PFSK-1 (cell line): ENCODE measurements at regions not wholly inside any gene's neighbourhood (a gene's known extent, or its start where the extent isn't known, plus 50 kb on each side); places are given as distances from the start of the nearest gene placed in this dataset.

Experiments used
- FOXP2 ChIP-seq: optimal IDR thresholded peaks from 2 replicates; pipeline ENCODE3; 2011; ENCODE audit warnings: borderline replicate concordance, control low read depth, inconsistent platforms; ENCODE audit not compliant: insufficient read depth; ENCODE audit errors: extremely low read length, extremely low read depth
- POLR2AphosphoS5 ChIP-seq: IDR thresholded peaks from 2 replicates; pipeline ENCODE4 v1.6.1; 2012; ENCODE audit warnings: low read depth, mild to moderate bottlenecking, control low read depth, low read length, moderate library complexity
- REST ChIP-seq, 2 experiments: IDR thresholded peaks; 2 replicates each; pipeline versions ENCODE4 v1.6.1 to v1.8.0; 2011 to 2012; ENCODE audit warnings: low read depth in 2 of 2, low read length in 2 of 2, control low read depth in 1 of 2, inconsistent platforms in 1 of 2, mild to moderate bottlenecking in 1 of 2, moderate library complexity in 1 of 2; ENCODE audit not compliant: insufficient read depth in 1 of 2
- SIN3A ChIP-seq: IDR thresholded peaks from 2 replicates; pipeline ENCODE4 v1.6.1; 2012; ENCODE audit warnings: mild to moderate bottlenecking, low read length, moderate library complexity, borderline replicate concordance; ENCODE audit not compliant: insufficient read depth
- TAF1 ChIP-seq: IDR thresholded peaks from 2 replicates; pipeline ENCODE4 v1.6.1; 2012; ENCODE audit warnings: low read length, control low read depth, borderline replicate concordance; ENCODE audit not compliant: insufficient read depth

DNA sequence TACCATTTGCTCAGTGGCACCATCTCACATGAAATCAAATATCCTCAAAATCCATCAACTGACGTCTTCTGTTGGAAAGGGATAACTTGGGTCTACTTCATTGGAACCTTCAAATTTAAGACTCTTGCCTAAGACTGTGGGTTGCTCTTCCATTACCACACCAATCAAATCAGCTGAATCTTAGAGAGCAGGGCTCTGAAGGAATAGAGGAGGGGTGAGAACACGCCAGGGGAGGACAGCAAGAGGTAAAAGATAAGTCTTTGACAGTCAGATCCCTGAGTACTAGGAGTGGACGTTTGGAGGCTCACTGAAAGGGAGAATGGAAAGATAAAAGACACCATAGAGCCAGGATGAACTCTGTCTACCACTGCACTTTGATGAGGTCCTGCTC is 107.5 kb downstream of the CCDC71L start:
- TF ChIP-seq TAF1 (no peak), FOXP2 (no peak), REST (IDR thresholded peaks at IDR 0.05; ENCODE audit: insufficient read depth in 1 of 2, low read depth in 2 of 2, low read length in 2 of 2) (no peak), SIN3A (no peak), POLR2AphosphoS5 (no peak)

DNA sequence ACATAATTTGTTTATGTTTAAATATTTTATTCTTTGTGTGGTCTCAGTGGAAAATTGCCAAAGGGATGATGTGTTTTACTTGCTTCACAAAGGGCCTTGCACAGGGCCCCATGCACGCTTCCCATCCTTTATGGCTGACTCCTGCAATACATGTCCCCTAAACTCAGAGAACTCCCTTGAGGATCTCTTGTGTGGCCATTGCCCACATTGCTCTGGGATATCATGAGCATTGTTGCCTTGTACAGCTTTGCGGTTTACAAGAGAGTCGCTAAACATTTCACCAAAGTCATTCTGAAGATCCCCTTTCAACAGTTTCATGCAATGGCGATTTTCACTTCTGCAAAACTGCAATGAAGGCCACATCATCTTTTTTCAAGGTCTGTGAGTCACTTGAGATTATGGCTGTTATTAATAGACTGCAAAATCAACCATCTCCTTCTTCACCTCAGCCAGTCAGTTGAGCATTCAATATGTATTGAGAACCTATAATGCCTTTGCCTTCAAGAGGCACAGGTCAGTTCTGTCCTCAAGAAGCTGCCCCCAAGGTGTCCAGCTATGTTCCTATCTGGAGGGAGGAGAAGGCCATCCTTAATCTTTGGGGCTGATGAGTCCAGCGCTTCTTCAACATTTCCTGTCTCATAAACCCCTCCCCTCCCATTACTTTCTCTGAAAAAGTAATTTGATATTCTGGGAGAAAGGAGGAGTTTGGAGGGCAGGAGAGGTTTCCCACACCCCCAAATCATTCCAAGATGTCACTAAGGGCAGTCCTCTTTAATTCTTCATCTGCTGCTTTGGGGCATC is 108.1 kb downstream of the CCDC71L start:
- TF ChIP-seq POLR2AphosphoS5 = no peak
- TF ChIP-seq REST (IDR thresholded peaks at IDR 0.05; ENCODE audit: insufficient read depth in 1 of 2, low read depth in 2 of 2, low read length in 2 of 2) = no peak
- no peak for TF ChIP-seq FOXP2

DNA sequence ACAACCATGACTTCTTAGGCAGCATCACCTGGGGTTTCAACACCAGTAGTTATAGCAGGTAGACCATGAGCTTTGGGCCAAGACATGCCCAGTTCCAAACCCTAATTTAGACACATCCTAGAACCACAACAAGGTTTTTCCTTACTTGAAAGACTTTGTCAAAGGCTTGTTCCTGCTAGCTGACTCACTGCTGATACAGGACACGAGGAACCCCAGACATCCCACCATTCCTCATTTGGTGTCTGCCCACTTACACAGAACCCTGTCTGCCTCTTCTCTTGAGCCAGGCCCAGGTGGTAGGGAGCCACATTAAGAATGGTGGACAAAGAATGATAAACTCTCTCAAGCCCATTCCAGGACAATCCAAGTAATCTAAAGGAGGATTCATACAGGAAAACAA is 109.0 kb downstream of the CCDC71L start:
- TF ChIP-seq TAF1 (no peak), FOXP2 (no peak), REST (IDR thresholded peaks at IDR 0.05; ENCODE audit: insufficient read depth in 1 of 2, low read depth in 2 of 2, low read length in 2 of 2) (no peak), POLR2AphosphoS5 (no peak), SIN3A (no peak)

- TF ChIP-seq SIN3A (no peak), REST (IDR thresholded peaks at IDR 0.05; ENCODE audit: insufficient read depth in 1 of 2, low read depth in 2 of 2, low read length in 2 of 2) (no peak), FOXP2 (no peak), POLR2AphosphoS5 (no peak), TAF1 (no peak)
Observed at GRCh38 chr7:106548491-106548890, 112.5 kb downstream of the CCDC71L start.
